ENCODE measurements at regions not wholly inside any gene's neighbourhood (a gene's known extent, or its start where the extent isn't known, plus 50 kb on each side); places are given as distances from the start of the nearest gene placed in this dataset.

- no peaks in the 10 kb centered on the region for H3K4me1 ChIP-seq
- DNase-seq (ENCODE audit: low spot score in 2 of 2), result no peak
Observed at GRCh38 chr4:29005838-29006237, 1714.3 kb upstream of the PCDH7 start.

DNA sequence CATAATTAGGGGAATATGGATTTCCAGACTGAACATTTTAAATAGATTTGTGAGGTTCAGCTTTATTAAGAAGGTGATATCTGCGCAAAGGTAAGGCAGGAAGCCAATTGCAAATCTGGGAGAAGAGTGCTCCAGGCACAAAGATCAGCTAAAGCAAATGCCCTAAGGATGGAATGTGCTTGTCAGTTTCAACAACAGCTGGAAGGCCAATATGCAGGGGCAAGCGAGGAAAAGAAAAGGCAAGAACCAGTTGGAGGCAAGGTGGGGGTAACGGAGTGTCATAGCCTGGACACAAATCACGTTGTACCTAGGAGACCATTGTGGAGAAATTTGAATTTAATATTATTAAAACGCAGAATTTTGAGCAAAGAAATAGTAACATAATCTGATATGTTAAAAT is 1710.3 kb upstream of the PCDH7 start:
- no peak for DNase-seq (ENCODE audit: low spot score in 2 of 2)
- Histone ChIP-seq H3K4me1 (no peaks in the 10 kb centered on the region), H3K9me3 (no peaks in the 10 kb centered on the region), H3K27me3 (no peaks in the 10 kb centered on the region), H3K27ac (no peak overlapping the region), H3K4me3 (no peak overlapping the region), H3K36me3 (no peaks in the 10 kb centered on the region)
- no peak for TF ChIP-seq CTCF (IDR thresholded peaks at IDR 0.05)
- intact Hi-C loops (cut with DNase I), result no loop called here

More at GRCh38 chr4:29005838-29006237, 1714.3 kb upstream of the PCDH7 start:
- TF ChIP-seq CTCF (IDR thresholded peaks at IDR 0.05), result no peak
- H3K36me3 ChIP-seq, result no peaks in the 10 kb centered on the region
- H3K27ac ChIP-seq, result no peak overlapping the region
- H3K27me3 ChIP-seq, result no peaks in the 10 kb centered on the region
- no peak overlapping the region for H3K4me3 ChIP-seq
- H3K9me3 ChIP-seq, result no peaks in the 10 kb centered on the region
- intact Hi-C loops (cut with DNase I), result no loop called here

GRCh38 chr4:29013341-29013740 is 1706.8 kb upstream of the PCDH7 start:
- DNase-seq (ENCODE audit: low spot score in 2 of 2), result no peak
- no peaks in the 10 kb centered on the region for H3K36me3 ChIP-seq
- no peak overlapping the region for H3K27ac ChIP-seq
- H3K4me1 ChIP-seq, result no peaks in the 10 kb centered on the region
- no peak overlapping the region for H3K4me3 ChIP-seq
- no peak for TF ChIP-seq CTCF (IDR thresholded peaks at IDR 0.05)
- H3K27me3 ChIP-seq, result no peaks in the 10 kb centered on the region
- intact Hi-C loops (cut with DNase I), result no loop called here
- no peaks in the 10 kb centered on the region for H3K9me3 ChIP-seq

DNA sequence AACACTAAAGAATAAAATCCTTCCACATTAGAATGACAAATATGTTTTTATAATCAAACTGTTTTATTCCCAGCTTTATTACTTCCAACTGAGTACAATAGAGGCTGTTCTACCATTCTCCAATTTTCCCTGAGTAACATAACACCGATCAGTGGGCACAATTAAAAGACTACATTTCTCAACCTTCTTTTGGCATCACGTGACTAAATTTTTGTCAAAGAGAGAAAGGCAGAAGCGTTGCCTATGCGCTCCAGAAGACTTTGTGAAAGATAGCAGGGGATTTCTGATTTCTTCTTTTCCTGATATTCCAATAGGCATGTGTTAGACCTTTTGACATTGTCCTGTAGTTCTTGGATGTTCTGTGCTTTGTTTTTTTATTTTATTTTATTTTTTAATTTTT is 1705.6 kb upstream of the PCDH7 start:
- Histone ChIP-seq H3K27ac (no peak overlapping the region), H3K36me3 (no peaks in the 10 kb centered on the region), H3K27me3 (no peaks in the 10 kb centered on the region), H3K4me3 (no peak overlapping the region), H3K9me3 (no peaks in the 10 kb centered on the region), H3K4me1 (no peaks in the 10 kb centered on the region)
- no peak for TF ChIP-seq CTCF (IDR thresholded peaks at IDR 0.05)
- no peak for DNase-seq (ENCODE audit: low spot score in 2 of 2)
- intact Hi-C loops (cut with DNase I), result no loop called here

- no peak for TF ChIP-seq CTCF (IDR thresholded peaks at IDR 0.05)
- intact Hi-C loops (cut with DNase I), result no loop called here
- Histone ChIP-seq H3K4me1 (no peaks in the 10 kb centered on the region), H3K36me3 (no peaks in the 10 kb centered on the region), H3K4me3 (no peak overlapping the region), H3K27me3 (no peaks in the 10 kb centered on the region), H3K27ac (no peak overlapping the region), H3K9me3 (no peaks in the 10 kb centered on the region)
- no peak for DNase-seq (ENCODE audit: low spot score in 2 of 2)
Observed at GRCh38 chr4:29033703-29034102, 1686.5 kb upstream of the PCDH7 start.

GRCh38 chr4:29037501-29037900 is 1682.7 kb upstream of the PCDH7 start:
- no peak for DNase-seq (ENCODE audit: low spot score in 2 of 2)
- no peak overlapping the region for H3K27ac ChIP-seq
- H3K9me3 ChIP-seq, result no peaks in the 10 kb centered on the region
- no peak for TF ChIP-seq CTCF (IDR thresholded peaks at IDR 0.05)
- H3K4me1 ChIP-seq, result no peaks in the 10 kb centered on the region
- no peaks in the 10 kb centered on the region for H3K36me3 ChIP-seq
- H3K27me3 ChIP-seq, result no peaks in the 10 kb centered on the region
- H3K4me3 ChIP-seq, result no peak overlapping the region
- intact Hi-C loops (cut with DNase I), result no loop called here

Measured in ascending aorta (tissue), 2 donors.